Suprapubic skin (tissue), 4 donors: ENCODE measurements at regions not wholly inside any gene's neighbourhood (a gene's known extent, or its start where the extent isn't known, plus 50 kb on each side); places are given as distances from the start of the nearest gene placed in this dataset.

Source experiments
- CTCF ChIP-seq, 2 donors: fragments of 200-600 bp in 1 of 2; fragments of 450-650 bp in 1 of 2; sonication (generic) in 1 of 2; IDR thresholded peaks; one replicate each; pipeline ENCODE4 v1.5.1; 2016 to 2019; ENCODE audit warnings: antibody characterized with exemption in 2 of 2, mild to moderate bottlenecking in 1 of 2, moderate library complexity in 1 of 2
- POLR2A ChIP-seq, 2 donors: fragments of 450-650 bp; IDR thresholded peaks; one replicate each; pipeline ENCODE4 v1.6.1; 2017; ENCODE audit warnings: antibody characterized with exemption in 2 of 2, mild to moderate bottlenecking in 2 of 2, moderate library complexity in 2 of 2
- POLR2AphosphoS5 ChIP-seq, 3 donors: sonication (generic); formaldehyde crosslinking; IDR thresholded peaks; one replicate each; pipeline ENCODE4 v1.6.1; 2017; ENCODE audit warnings: antibody characterized with exemption in 3 of 3

- TF ChIP-seq POLR2AphosphoS5 (IDR thresholded peaks at IDR 0.05) (no peak), POLR2A (IDR thresholded peaks at IDR 0.05) (no peak), CTCF (IDR thresholded peaks at IDR 0.05) (no peak)
These were observed 639.5 kb downstream of the MATN1 start for GRCh38 chr1:30083800-30084464.
